Parathyroid adenoma (tissue), 2 donors: ENCODE measurements at regions not wholly inside any gene's neighbourhood (a gene's known extent, or its start where the extent isn't known, plus 50 kb on each side); places are given as distances from the start of the nearest gene placed in this dataset.

Experiments
- H2AFZ ChIP-seq: fragments of 300-600 bp; sonication (generic); one replicate; pipeline ENCODE4 v1.7.0; 2017; ENCODE audit warnings: antibody characterized with exemption, mild to moderate bottlenecking
- H3K27ac ChIP-seq: fragments of 300-600 bp; sonication (generic); one replicate; pipeline ENCODE4 v1.7.0; 2017
- H3K27me3 ChIP-seq: fragments of 300-600 bp; sonication (generic); one replicate; pipeline ENCODE4 v1.7.0; 2017; ENCODE audit warnings: low read length; ENCODE audit not compliant: control insufficient read depth, insufficient read depth
- H3K36me3 ChIP-seq: fragments of 300-600 bp; sonication (generic); one replicate; pipeline ENCODE4 v1.7.0; 2017; ENCODE audit warnings: low read length; ENCODE audit not compliant: control insufficient read depth, insufficient read depth
- H3K4me1 ChIP-seq: fragments of 300-600 bp; sonication (generic); one replicate; pipeline ENCODE4 v1.7.0; 2017; ENCODE audit warnings: control low read depth
- H3K4me2 ChIP-seq: fragments of 300-600 bp; sonication (generic); one replicate; pipeline ENCODE4 v1.7.0; 2017; ENCODE audit warnings: low read length
- H3K4me3 ChIP-seq: fragments of 300-600 bp; sonication (generic); one replicate; pipeline ENCODE4 v1.7.0; 2017; ENCODE audit warnings: low read depth, low read length
- H3K79me2 ChIP-seq: fragments of 300-600 bp; sonication (generic); one replicate; pipeline ENCODE4 v1.7.0; 2017; ENCODE audit warnings: control low read depth
- H3K9ac ChIP-seq: fragments of 300-600 bp; sonication (generic); one replicate; pipeline ENCODE4 v1.7.0; 2017; ENCODE audit warnings: mild to moderate bottlenecking
- H3K9me3 ChIP-seq: fragments of 300-600 bp; sonication (generic); one replicate; pipeline ENCODE4 v1.7.0; 2017; ENCODE audit warnings: low read length; ENCODE audit not compliant: control insufficient read depth
- CTCF ChIP-seq: fragments of 300-600 bp; sonication (generic); IDR thresholded peaks from one replicate; pipeline ENCODE4 v1.7.0; 2017; ENCODE audit warnings: antibody characterized with exemption, mild to moderate bottlenecking
- donor health status: primary hyperparathyroidism.

- Histone ChIP-seq H3K4me3 (no peak overlapping the region), H3K4me2 (no peak overlapping the region), H3K9ac (no peak overlapping the region), H3K9me3 (no peaks in the 10 kb centered on the region), H3K4me1 (no peaks in the 10 kb centered on the region), H3K27ac (no peak overlapping the region), H3K27me3 (no peaks in the 10 kb centered on the region), H2AFZ (no peak overlapping the region), H3K79me2 (no peaks in the 10 kb centered on the region), H3K36me3 (no peaks in the 10 kb centered on the region)
- TF ChIP-seq CTCF, result no peak
Observed at GRCh38 chr13:99873141-99873540, 98.4 kb downstream of the ZIC5 start.

GRCh38 chr13:99871249-99871898, 100.2 kb downstream of the ZIC5 start:
- Histone ChIP-seq H3K79me2 (no peaks in the 10 kb centered on the region), H3K27me3 (no peaks in the 10 kb centered on the region), H3K27ac (no peak overlapping the region), H3K9ac (no peak overlapping the region), H2AFZ (no peak overlapping the region), H3K4me3 (no peak overlapping the region), H3K9me3 (no peaks in the 10 kb centered on the region), H3K4me1 (no peaks in the 10 kb centered on the region), H3K4me2 (no peak overlapping the region), H3K36me3 (no peaks in the 10 kb centered on the region)
- no peak for TF ChIP-seq CTCF

GRCh38 chr13:99870541-99870940, 101.0 kb downstream of the ZIC5 start:
- H3K9ac ChIP-seq, result no peak overlapping the region
- H3K9me3 ChIP-seq, result no peaks in the 10 kb centered on the region
- no peaks in the 10 kb centered on the region for H3K27me3 ChIP-seq
- no peaks in the 10 kb centered on the region for H3K36me3 ChIP-seq
- H3K79me2 ChIP-seq, result no peaks in the 10 kb centered on the region
- TF ChIP-seq CTCF, result no peak
- no peak overlapping the region for H3K4me2 ChIP-seq
- H3K27ac ChIP-seq, result no peak overlapping the region
- H3K4me1 ChIP-seq, result no peaks in the 10 kb centered on the region
- no peak overlapping the region for H3K4me3 ChIP-seq
- no peak overlapping the region for H2AFZ ChIP-seq

- H3K4me1 ChIP-seq, result no peaks in the 10 kb centered on the region
- no peaks in the 10 kb centered on the region for H3K36me3 ChIP-seq
- H3K79me2 ChIP-seq, result no peaks in the 10 kb centered on the region
- no peaks in the 10 kb centered on the region for H3K27me3 ChIP-seq
- no peaks in the 10 kb centered on the region for H3K9me3 ChIP-seq
- no peak for TF ChIP-seq CTCF
- no peak overlapping the region for H3K4me2 ChIP-seq
- no peak overlapping the region for H3K27ac ChIP-seq
- no peak overlapping the region for H3K4me3 ChIP-seq
- H3K9ac ChIP-seq, result no peak overlapping the region
- H2AFZ ChIP-seq, result no peak overlapping the region
Observed at GRCh38 chr13:99869830-99870229, 101.7 kb downstream of the ZIC5 start.

- Histone ChIP-seq H3K4me1 (no peaks in the 10 kb centered on the region), H3K4me3 (no peak overlapping the region), H3K27me3 (no peaks in the 10 kb centered on the region), H3K4me2 (no peak overlapping the region), H3K9me3 (no peaks in the 10 kb centered on the region), H2AFZ (no peak overlapping the region), H3K27ac (no peak overlapping the region), H3K9ac (no peak overlapping the region), H3K36me3 (no peaks in the 10 kb centered on the region), H3K79me2 (no peaks in the 10 kb centered on the region)
- no peak for TF ChIP-seq CTCF
Observed at GRCh38 chr13:99868767-99869166, 102.8 kb downstream of the ZIC5 start.
